Loucy (cell line): ENCODE measurements at regions not wholly inside any gene's neighbourhood (a gene's known extent, or its start where the extent isn't known, plus 50 kb on each side); places are given as distances from the start of the nearest gene placed in this dataset.

Experiments used
- H2AFZ ChIP-seq: fragments of 200-600 bp; sonication (generic); 2 replicates; pipeline ENCODE4 v1.6.0; 2016; ENCODE audit warnings: antibody characterized with exemption, mild to moderate bottlenecking, low read length, moderate library complexity
- H3F3A ChIP-seq: fragments of 200-600 bp; 2 replicates; pipeline ENCODE4 v1.6.0; 2016; ENCODE audit warnings: antibody characterized with exemption, low read depth, mild to moderate bottlenecking
- H3K27me3 ChIP-seq: fragments of 200-600 bp; sonication (generic); 2 replicates; pipeline ENCODE4 v1.6.1; 2014; ENCODE audit warnings: low read length, mild to moderate bottlenecking; ENCODE audit not compliant: insufficient read depth, poor library complexity, severe bottlenecking
- H3K36me3 ChIP-seq: fragments of 200-600 bp; sonication (generic); 2 replicates; pipeline ENCODE4 v1.6.1; 2016; ENCODE audit warnings: low read length; ENCODE audit not compliant: insufficient read depth
- H3K4me1 ChIP-seq: fragments of 200-600 bp; sonication (generic); 2 replicates; pipeline ENCODE4 v1.5.1; 2014; ENCODE audit warnings: low read length, mild to moderate bottlenecking; ENCODE audit not compliant: insufficient read depth, poor library complexity, severe bottlenecking
- H3K4me2 ChIP-seq: fragments of 200-600 bp; sonication (generic); 2 replicates; pipeline ENCODE4 v1.6.0; 2014; ENCODE audit warnings: antibody characterized with exemption, low read length, low read depth, mild to moderate bottlenecking; ENCODE audit not compliant: poor library complexity, severe bottlenecking
- H3K4me3 ChIP-seq: fragments of 200-600 bp; sonication (generic); 2 replicates; pipeline ENCODE4 v1.5.1; 2014; ENCODE audit warnings: low read length, mild to moderate bottlenecking, mixed read lengths; ENCODE audit not compliant: poor library complexity, severe bottlenecking
- H3K79me2 ChIP-seq: fragments of 200-600 bp; sonication (generic); 2 replicates; pipeline ENCODE4 v1.6.1; 2014; ENCODE audit warnings: low read length; ENCODE audit not compliant: insufficient read depth
- H3K9ac ChIP-seq: fragments of 200-600 bp; sonication (generic); 2 replicates; pipeline ENCODE4 v1.6.0; 2014; ENCODE audit warnings: mild to moderate bottlenecking, low read depth, low read length, moderate library complexity; ENCODE audit not compliant: poor library complexity, severe bottlenecking
- H3K9me2 ChIP-seq: fragments of 200-600 bp; sonication (generic); replicated peaks from 2 replicates; pipeline ENCODE4 v1.6.1; 2016; ENCODE audit warnings: low read depth, low read length, mixed read lengths
- H3K9me3 ChIP-seq: fragments of 200-600 bp; sonication (generic); 2 replicates; pipeline ENCODE4 v1.6.1; 2014; ENCODE audit warnings: mild to moderate bottlenecking, antibody characterized with exemption, low read length, low read depth; ENCODE audit not compliant: insufficient read depth
- H4K20me1 ChIP-seq: fragments of 200-600 bp; sonication (generic); 2 replicates; pipeline ENCODE4 v1.6.0; 2014; ENCODE audit warnings: antibody characterized with exemption, low read length, mild to moderate bottlenecking; ENCODE audit not compliant: insufficient read depth, poor library complexity, severe bottlenecking
- EZH2phosphoT487 ChIP-seq: fragments of 200-600 bp; IDR thresholded peaks from 2 replicates; pipeline ENCODE4 v1.6.1; 2018; ENCODE audit warnings: antibody characterized with exemption, mild to moderate bottlenecking, moderate library complexity, borderline replicate concordance
- TF ChIP-seq, protein P1 (sequence below): fragments of 200-600 bp; sonication (generic); conservative IDR thresholded peaks from 2 replicates; pipeline ENCODE4 v1.5.1; 2014; ENCODE audit warnings: mild to moderate bottlenecking, antibody characterized with exemption, low read length

DNA sequence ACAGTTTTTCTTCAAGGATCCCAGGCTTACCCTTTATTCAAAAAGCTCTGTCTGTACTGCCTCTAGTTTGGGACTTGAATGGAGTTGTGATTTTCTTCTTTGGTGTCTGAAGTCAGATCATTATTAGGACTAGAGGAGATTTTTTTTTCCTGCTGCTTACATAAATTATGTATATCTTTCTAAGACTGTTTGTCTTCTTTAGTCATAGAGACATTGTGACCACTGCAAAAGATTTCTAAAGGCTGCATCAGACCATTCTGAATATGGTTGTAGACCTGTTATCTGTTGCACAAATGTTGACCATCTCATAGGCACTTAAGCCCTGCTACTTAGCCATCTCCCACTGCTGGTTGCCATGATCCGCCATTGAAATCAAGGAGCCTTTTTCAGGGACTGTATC lies 238.5 kb upstream of the SMARCA2 start:
- Histone ChIP-seq H3K4me2 (no peak overlapping the region), H3F3A (no peaks in the 10 kb centered on the region), H3K9me3 (no peaks in the 10 kb centered on the region), H3K27me3 (no peaks in the 10 kb centered on the region), H3K4me3 (no peak overlapping the region), H3K9ac (no peak overlapping the region), H3K36me3 (no peaks in the 10 kb centered on the region), H3K4me1 (no peaks in the 10 kb centered on the region), H3K9me2 (no peaks in the 10 kb centered on the region), H2AFZ (no peak overlapping the region), H3K79me2 (no peaks in the 10 kb centered on the region), H4K20me1 (no peaks in the 10 kb centered on the region)
- TF ChIP-seq, protein P1, sequence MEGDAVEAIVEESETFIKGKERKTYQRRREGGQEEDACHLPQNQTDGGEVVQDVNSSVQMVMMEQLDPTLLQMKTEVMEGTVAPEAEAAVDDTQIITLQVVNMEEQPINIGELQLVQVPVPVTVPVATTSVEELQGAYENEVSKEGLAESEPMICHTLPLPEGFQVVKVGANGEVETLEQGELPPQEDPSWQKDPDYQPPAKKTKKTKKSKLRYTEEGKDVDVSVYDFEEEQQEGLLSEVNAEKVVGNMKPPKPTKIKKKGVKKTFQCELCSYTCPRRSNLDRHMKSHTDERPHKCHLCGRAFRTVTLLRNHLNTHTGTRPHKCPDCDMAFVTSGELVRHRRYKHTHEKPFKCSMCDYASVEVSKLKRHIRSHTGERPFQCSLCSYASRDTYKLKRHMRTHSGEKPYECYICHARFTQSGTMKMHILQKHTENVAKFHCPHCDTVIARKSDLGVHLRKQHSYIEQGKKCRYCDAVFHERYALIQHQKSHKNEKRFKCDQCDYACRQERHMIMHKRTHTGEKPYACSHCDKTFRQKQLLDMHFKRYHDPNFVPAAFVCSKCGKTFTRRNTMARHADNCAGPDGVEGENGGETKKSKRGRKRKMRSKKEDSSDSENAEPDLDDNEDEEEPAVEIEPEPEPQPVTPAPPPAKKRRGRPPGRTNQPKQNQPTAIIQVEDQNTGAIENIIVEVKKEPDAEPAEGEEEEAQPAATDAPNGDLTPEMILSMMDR, result no peak
- TF ChIP-seq EZH2phosphoT487, result no peak

DNA sequence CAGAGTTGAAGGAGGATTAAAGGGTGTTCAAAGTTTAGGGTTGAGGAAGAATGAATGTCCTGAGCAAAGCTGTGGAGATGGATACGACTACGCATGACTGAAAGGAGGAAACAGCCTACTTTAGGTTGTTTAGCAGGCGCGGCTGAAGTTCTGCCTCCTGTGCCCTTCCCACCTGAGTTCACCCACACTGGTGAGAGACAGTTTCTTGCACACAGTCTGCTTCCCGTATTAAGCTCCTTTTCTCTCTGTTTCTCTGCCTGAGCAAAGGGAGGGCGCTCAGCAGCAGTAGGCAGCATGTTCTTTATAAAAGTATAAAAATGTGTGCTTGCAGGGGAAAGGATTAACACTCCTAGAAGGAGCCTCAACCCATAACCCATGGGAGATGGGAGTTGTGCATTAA lies 224.0 kb upstream of the SMARCA2 start:
- no peak overlapping the region for H3K4me2 ChIP-seq
- no peaks in the 10 kb centered on the region for H3K4me1 ChIP-seq
- no peaks in the 10 kb centered on the region for H3K9me2 ChIP-seq
- H2AFZ ChIP-seq, result no peak overlapping the region
- TF ChIP-seq, protein P1, result no peak
- TF ChIP-seq EZH2phosphoT487, result no peak
- no peaks in the 10 kb centered on the region for H4K20me1 ChIP-seq
- H3K79me2 ChIP-seq, result no peaks in the 10 kb centered on the region
- no peaks in the 10 kb centered on the region for H3F3A ChIP-seq
- no peaks in the 10 kb centered on the region for H3K9me3 ChIP-seq
- no peaks in the 10 kb centered on the region for H3K27me3 ChIP-seq
- no peak overlapping the region for H3K9ac ChIP-seq
- H3K4me3 ChIP-seq, result no peak overlapping the region
- no peaks in the 10 kb centered on the region for H3K36me3 ChIP-seq

DNA sequence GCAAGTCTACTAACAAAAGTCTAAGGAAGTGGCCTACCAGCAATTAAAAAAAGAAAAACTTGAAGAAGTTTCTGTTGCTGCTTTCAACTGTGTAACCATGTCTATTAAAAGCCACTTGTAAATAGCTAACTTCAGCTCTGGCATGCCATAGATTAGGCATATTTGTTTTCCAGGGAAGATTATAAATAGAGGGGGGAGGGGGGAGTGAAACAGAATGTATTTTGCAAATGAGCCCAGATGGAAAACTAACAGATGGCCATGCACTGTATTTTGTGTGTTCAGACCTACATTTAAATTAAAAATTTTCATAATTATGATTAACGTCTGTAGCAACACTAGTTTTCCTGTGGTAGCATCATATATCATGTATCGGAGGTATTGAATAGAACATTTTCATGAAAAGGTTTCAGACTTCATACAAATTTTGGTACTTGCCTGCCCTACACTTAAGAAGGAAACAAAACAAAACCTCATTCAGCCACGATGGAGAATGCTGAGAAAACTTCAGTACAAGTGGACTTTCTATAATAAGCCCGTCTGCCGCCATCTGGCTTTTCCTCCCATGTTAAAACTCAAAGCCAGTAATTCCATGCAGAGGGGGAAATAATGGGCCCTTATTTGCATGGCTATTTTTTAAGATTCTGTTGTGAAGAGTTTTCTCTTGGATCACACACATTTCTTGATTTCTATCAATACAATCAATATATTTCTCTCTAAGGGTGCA lies 220.4 kb upstream of the SMARCA2 start:
- Histone ChIP-seq H4K20me1 (no peaks in the 10 kb centered on the region), H3K4me3 (no peak overlapping the region)

More for the DNA sequence above, 220.4 kb upstream of the SMARCA2 start:
- Histone ChIP-seq H3K4me2 (no peak overlapping the region), H3K9me3 (no peaks in the 10 kb centered on the region), H3K9me2 (no peaks in the 10 kb centered on the region), H3K36me3 (no peaks in the 10 kb centered on the region), H3F3A (no peaks in the 10 kb centered on the region), H3K27me3 (no peaks in the 10 kb centered on the region), H3K79me2 (no peaks in the 10 kb centered on the region), H2AFZ (no peak overlapping the region), H3K9ac (no peak overlapping the region), H3K4me1 (no peaks in the 10 kb centered on the region)
- TF ChIP-seq EZH2phosphoT487, result no peak
- TF ChIP-seq, protein P1, result no peak
